ENCODE measurements at regions not wholly inside any gene's neighbourhood (a gene's known extent, or its start where the extent isn't known, plus 50 kb on each side); places are given as distances from the start of the nearest gene placed in this dataset.

- no peak overlapping the region for H3K27ac Mint-ChIP-seq
- no peaks in the 10 kb centered on the region for H3K27me3 Mint-ChIP-seq (ENCODE audit: insufficient read depth, low read depth, poor library complexity)
- no peaks in the 10 kb centered on the region for H3K9me3 Mint-ChIP-seq
- H3K79me2 ChIP-seq (replicated peaks; ENCODE audit: insufficient read depth) = no peaks in the 10 kb centered on the region
- no peak for ATAC-seq
- TF ChIP-seq ETS1 (IDR thresholded peaks at IDR 0.05) (no peak), ZNF331 (CRISPR knock-in tag; IDR thresholded peaks at IDR 0.05; ENCODE audit: low read depth) (no peak), NANOG (IDR thresholded peaks at IDR 0.05; ENCODE audit: borderline replicate concordance) (no peak), STAT1 (IDR thresholded peaks at IDR 0.05; ENCODE audit: unreplicated experiment) (no peak), JUNB (IDR thresholded peaks at IDR 0.05; ENCODE audit: unreplicated experiment) (no peak), ZNF462 (CRISPR knock-in tag; IDR thresholded peaks at IDR 0.05) (no peak), CREB1 (CRISPR knock-in tag; IDR thresholded peaks at IDR 0.05; ENCODE audit: low read depth) (no peak), POLR2AphosphoS5 (IDR thresholded peaks at IDR 0.05; ENCODE audit: low read depth) (no peak), EZH2 (IDR thresholded peaks at IDR 0.05; ENCODE audit: low read depth, unreplicated experiment) (no peak), CTCF (conservative IDR thresholded peaks at IDR 0.05; ENCODE audit: low read depth in 2 of 2) (no peak)
- no peak overlapping the region for H3K27ac ChIP-seq (ENCODE audit: low read depth)
- H2AFZ ChIP-seq = no peak overlapping the region
- DNase-seq (ENCODE audit: low spot score) = no peak
- H3F3A ChIP-seq (replicated peaks; ENCODE audit: low read depth) = no peaks in the 10 kb centered on the region
- H3K4me3 ChIP-seq = no peak overlapping the region
- H3K4me3 Mint-ChIP-seq = no peak overlapping the region
- H3K36me3 ChIP-seq (ENCODE audit: insufficient read depth) = no peaks in the 10 kb centered on the region
- H3K4me2 ChIP-seq = no peak overlapping the region
- no peaks in the 10 kb centered on the region for H3K27me3 ChIP-seq (ENCODE audit: insufficient read depth)
- H3K36me3 Mint-ChIP-seq (ENCODE audit: low read depth) = no peaks in the 10 kb centered on the region
- H3K9me2 ChIP-seq (ENCODE audit: insufficient read depth) = no peaks in the 10 kb centered on the region
- H3K4me1 ChIP-seq (ENCODE audit: insufficient read depth) = no peaks in the 10 kb centered on the region
- H4K20me1 ChIP-seq (replicated peaks; ENCODE audit: insufficient read depth) = no peaks in the 10 kb centered on the region
- no peaks in the 10 kb centered on the region for H3K4me1 Mint-ChIP-seq
Measured at GRCh38 chrX:36562986-36563385, 445.2 kb upstream of the FAM47C start.
